OCI-LY3 (cell line): ENCODE measurements at regions not wholly inside any gene's neighbourhood (a gene's known extent, or its start where the extent isn't known, plus 50 kb on each side); places are given as distances from the start of the nearest gene placed in this dataset.

Experiments
- EZH2phosphoT487 ChIP-seq: fragments of 200-600 bp; shearing (Covaris generic); IDR thresholded peaks from 2 replicates; pipeline ENCODE4 v1.6.1; 2018; ENCODE audit warnings: antibody characterized with exemption, mixed run types, low read depth
- TF ChIP-seq, protein P1 (sequence below): fragments of 200-600, 300-600 bp; sonication (generic); IDR thresholded peaks from 2 replicates; pipeline ENCODE4 v1.5.1; 2014; ENCODE audit warnings: antibody characterized with exemption, low read length, low read depth

DNA sequence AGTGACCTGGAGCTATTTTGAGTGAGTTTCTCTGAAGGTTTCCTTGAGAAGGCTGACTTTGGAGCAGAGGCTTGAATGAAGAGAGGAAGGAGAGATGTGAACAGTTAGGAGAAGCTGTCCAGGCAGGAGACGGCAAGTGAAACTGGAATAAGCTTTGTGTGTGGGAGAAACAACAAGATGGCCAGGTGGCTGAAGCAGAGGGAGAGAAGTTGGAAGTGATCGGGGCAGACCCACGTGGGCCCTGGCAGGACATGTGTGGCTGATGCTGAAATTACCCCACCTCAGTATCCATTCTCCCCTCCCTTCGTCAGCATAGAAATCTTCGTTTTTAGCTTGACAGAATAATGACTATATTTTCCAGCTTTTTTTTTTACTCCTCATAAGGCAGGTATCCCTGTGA is 809.2 kb upstream of the TMEM132C start:
- TF ChIP-seq, protein P1, sequence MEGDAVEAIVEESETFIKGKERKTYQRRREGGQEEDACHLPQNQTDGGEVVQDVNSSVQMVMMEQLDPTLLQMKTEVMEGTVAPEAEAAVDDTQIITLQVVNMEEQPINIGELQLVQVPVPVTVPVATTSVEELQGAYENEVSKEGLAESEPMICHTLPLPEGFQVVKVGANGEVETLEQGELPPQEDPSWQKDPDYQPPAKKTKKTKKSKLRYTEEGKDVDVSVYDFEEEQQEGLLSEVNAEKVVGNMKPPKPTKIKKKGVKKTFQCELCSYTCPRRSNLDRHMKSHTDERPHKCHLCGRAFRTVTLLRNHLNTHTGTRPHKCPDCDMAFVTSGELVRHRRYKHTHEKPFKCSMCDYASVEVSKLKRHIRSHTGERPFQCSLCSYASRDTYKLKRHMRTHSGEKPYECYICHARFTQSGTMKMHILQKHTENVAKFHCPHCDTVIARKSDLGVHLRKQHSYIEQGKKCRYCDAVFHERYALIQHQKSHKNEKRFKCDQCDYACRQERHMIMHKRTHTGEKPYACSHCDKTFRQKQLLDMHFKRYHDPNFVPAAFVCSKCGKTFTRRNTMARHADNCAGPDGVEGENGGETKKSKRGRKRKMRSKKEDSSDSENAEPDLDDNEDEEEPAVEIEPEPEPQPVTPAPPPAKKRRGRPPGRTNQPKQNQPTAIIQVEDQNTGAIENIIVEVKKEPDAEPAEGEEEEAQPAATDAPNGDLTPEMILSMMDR, result no peak
- TF ChIP-seq EZH2phosphoT487, result no peak
